ENCODE measurements at regions not wholly inside any gene's neighbourhood (a gene's known extent, or its start where the extent isn't known, plus 50 kb on each side); places are given as distances from the start of the nearest gene placed in this dataset.
"Not testable (repeated sequence)": the region's sequence is repeated elsewhere in the genome, so short reads cannot be mapped to it uniquely, and the experiment has no call there.

DNA sequence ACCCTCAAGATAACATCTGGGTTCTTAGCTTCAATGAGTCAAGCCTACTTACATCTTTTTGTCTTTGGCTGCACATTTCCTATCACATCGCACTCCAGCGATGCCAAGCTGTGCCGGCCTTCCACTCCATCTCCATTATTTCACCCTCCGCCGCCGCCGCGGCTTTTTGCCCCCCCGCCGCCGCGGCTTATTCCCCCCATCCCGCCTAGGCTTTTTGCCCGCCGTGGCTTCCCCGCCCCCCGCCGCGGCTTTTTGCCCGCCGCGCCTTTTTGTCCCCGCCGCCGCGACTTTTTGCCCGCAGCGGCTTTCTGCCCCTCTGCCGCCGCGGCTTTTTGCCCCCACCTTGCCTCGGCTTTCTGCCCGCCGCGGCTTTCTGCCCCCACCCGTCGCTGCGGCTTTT lies 50.8 kb downstream of the PPIAL4E start:
- H3K9me3 Mint-ChIP-seq, H3K4me3 Mint-ChIP-seq, H3K4me1 Mint-ChIP-seq, H3K36me3 Mint-ChIP-seq, H3K27ac Mint-ChIP-seq, ATAC-seq: not testable (repeated sequence)
- peak in 1 of 2 donors; percentile 30 for DNase-seq (ENCODE audit: low spot score in 2 of 2)

Data from stimulated activated effector memory CD8-positive, alpha-beta T cell treated with anti-CD3 and anti-CD28 coated beads, Interleukin-12 subunit alpha, Interleukin-12 subunit beta, amount 100 ng/mL, for 72 hours (primary cell).